ES-I3 (cell line): ENCODE measurements at regions not wholly inside any gene's neighbourhood (a gene's known extent, or its start where the extent isn't known, plus 50 kb on each side); places are given as distances from the start of the nearest gene placed in this dataset.

Experiments used
- H3K36me3 ChIP-seq: 2 replicates; pipeline ENCODE4 v1.6.1; 2013; ENCODE audit warnings: mild to moderate bottlenecking, low read length, control low read depth, moderate library complexity; ENCODE audit not compliant: insufficient read depth
- H3K4me1 ChIP-seq: 2 replicates; pipeline ENCODE4 v1.6.1; 2013; ENCODE audit warnings: mild to moderate bottlenecking, control low read depth, low read length; ENCODE audit not compliant: insufficient read depth
- H3K9ac ChIP-seq: 2 replicates; pipeline ENCODE4 v1.6.1; 2013; ENCODE audit warnings: low read depth, mild to moderate bottlenecking, low read length, moderate library complexity
- H3K9me3 ChIP-seq: 2 replicates; pipeline ENCODE4 v1.6.1; 2013; ENCODE audit warnings: mild to moderate bottlenecking, low read length, moderate library complexity; ENCODE audit not compliant: control insufficient read depth, insufficient read depth

DNA sequence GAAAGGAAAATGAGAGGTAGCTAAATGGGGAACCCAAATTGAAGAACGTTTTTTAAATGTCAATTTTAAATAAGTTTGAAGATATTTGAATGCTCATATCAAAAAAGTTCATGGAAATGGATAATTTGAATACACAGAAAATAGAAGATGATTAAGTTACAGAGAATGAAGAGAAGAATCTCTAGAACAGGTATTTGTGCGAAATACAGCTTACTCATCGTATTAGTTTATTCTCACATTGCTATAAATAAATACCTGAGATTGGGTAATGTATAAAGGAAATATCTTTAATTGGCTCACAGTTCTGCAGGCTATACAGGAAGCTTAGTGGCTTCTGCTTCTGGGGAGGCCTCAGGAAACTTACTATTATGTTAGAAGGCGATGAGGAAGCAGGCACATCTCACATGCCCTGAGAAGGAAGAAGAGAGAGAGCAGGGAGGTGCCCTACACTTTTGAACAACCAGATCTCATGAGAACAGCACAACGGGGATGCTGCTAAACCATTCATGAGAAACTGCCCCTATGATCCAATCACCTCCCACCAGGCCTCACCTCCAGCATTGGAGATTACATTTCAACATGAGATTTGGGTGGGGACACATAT lies 89.7 kb upstream of the DTNA start:
- Histone ChIP-seq H3K9me3 (peaks cover 4% of the 10 kb centered on the region), H3K4me1 (no peaks in the 10 kb centered on the region), H3K9ac (no peak overlapping the region), H3K36me3 (no peaks in the 10 kb centered on the region)

DNA sequence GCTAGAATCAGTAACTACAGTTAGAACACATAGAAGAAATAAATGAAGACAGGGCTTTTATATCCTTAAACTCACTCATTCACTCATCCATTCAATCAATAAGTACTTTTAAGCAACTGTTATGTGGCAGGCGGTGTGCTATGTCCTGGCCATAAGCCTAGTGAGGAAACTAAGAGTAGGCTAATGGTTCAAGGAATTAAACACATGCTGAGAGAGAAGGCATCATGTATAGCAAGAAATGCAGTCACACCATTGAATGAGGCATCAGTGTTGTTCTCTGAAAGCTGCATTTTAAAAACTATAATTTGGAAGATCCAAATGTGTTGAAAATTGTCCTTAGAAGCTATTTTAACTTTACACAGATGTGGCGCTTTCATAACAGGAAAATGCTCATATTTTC lies 86.5 kb upstream of the DTNA start:
- Histone ChIP-seq H3K9me3 (no peaks in the 10 kb centered on the region; the same call in 1 of the 2 replicates), H3K36me3 (no peaks in the 10 kb centered on the region), H3K9ac (no peak overlapping the region), H3K4me1 (no peaks in the 10 kb centered on the region)

DNA sequence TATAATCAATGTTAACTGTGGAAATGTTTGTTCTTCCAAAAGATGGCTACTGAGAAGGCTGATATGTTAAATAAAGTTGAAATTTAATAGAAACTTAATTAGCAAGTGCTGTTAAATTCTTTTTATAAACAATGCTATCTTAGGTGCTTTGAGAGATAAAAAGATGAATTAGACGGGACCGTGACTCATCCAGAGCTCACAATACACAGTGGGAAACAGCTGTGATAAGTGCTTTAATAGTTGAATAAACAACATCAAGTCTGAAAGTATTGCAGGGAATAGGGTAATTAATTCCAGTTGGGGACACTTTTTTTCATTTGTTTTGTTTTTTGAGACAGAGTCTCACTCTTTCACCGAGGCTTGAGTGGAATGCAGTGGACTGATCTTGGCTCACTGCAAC lies 85.5 kb upstream of the DTNA start:
- no peaks in the 10 kb centered on the region; the same call in 1 of the 2 replicates for H3K9me3 ChIP-seq
- no peaks in the 10 kb centered on the region for H3K4me1 ChIP-seq
- H3K36me3 ChIP-seq, result no peaks in the 10 kb centered on the region
- H3K9ac ChIP-seq, result no peak overlapping the region

DNA sequence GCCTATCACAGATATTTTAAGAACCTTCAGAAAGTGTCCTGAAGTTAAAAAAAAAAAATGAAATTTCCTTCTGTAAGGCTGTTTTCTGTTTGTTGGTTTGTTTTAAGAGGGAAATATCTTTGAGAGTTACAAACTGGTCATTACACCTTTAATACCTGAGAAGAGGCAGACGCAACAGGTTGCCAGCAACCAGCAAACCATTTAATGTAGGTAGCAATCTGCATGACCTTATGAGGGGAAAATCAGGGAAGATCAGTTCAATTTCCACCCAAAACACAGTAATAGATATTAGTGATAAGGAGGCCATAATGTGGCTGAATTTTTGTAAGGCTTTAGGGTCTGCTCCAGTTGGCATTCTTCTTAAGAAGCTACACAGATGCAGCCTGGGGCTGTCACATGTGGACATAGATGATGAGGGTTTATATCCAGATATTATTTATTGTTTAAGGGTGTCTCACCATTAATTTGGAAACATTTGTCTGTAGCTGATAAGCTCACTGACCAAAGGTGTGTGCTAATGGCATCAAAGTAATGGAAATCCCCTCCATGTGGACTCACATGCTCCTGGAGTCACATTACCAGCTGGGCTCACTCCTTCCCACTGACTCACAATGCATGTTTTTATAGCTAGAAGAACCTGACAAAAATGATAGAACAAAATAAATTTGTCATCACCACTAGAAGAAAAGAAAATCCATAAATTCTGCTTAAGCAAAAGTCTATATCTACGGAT lies 83.5 kb upstream of the DTNA start:
- H3K9ac ChIP-seq, result no peak overlapping the region
- H3K4me1 ChIP-seq, result no peaks in the 10 kb centered on the region
- H3K36me3 ChIP-seq, result no peaks in the 10 kb centered on the region; the same call in 1 of the 2 replicates
- H3K9me3 ChIP-seq, result no peaks in the 10 kb centered on the region

DNA sequence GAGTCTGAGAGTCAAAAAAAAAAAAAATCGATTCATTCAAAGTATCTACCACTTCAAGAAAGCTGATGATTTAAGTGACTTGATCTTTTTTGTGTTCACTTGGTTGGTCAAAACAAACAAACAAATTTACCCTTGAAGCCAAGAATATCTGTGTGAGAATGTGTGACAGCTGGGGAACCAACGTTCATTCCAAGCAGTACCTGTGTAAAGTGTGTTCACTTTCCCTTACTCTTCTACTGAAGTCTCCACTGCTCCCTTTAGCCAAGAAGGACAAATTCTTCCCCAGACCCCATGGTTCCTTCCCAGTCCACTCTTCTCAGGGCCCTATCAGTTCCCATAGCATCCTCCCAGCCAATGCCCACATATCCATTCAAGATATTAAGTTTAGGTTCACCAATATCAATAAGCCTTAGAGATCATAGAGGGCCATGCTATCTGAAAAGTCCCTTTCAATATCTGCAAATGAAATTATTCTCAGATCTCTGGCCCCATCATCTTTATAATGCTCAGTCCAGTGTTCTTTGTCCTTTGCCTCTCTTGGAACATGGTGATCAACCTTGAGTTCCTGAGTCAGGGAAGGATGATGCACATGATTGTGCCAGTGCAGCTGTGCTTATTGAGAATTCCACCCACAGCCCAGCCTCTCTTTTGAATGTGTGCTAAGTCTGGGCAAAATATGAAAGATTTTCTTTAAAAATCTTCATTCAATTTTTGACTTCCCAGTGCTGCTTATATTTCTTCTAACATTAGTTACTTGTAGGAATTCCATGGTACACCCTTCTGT lies 82.8 kb upstream of the DTNA start:
- no peak overlapping the region for H3K9ac ChIP-seq
- peaks cover 7% of the 10 kb centered on the region for H3K4me1 ChIP-seq
- H3K36me3 ChIP-seq, result no peaks in the 10 kb centered on the region; the same call in 1 of the 2 replicates
- H3K9me3 ChIP-seq, result no peaks in the 10 kb centered on the region

DNA sequence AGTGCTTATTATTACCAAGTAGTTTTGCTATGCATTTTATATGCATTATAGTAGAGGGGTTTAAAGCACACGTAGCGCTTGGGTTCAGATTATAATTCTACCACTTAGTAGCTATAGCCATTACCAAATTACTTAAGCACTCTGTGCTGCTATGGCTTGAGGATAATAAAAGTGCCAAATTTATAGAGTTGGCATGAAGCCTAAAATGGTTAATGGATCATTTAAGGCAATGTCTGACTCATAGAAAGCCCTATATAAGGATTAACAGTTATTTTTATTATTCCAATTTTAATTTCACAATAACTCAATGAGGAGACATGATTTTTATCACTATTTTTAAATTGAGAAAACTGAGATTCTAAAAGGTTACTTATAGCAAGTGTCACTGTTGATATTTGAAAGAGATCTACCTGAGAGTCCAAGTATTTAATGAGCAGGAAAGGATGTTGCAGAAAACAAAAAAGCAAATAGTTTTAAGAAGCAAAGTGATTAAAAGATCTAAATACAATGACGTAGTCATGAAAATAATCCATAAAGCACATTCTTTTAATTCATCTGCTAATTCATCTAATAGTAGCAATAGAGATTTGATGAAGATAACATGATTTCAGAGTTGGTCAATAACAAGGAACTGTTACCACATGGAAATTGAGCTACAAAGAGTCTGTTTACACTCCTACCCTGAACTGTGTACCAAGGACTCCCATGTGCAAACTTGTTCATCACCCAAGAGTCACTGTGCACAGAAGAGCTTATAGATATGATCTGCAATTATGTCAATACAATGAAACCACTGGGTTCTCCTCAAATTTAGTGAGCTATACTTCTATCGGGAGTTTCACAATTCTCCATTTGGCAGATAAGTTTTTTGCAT lies 78.8 kb upstream of the DTNA start:
- no peaks in the 10 kb centered on the region; the same call in 1 of the 2 replicates for H3K36me3 ChIP-seq
- H3K9me3 ChIP-seq, result no peaks in the 10 kb centered on the region
- H3K9ac ChIP-seq, result no peak overlapping the region
- H3K4me1 ChIP-seq, result peaks cover 8% of the 10 kb centered on the region

DNA sequence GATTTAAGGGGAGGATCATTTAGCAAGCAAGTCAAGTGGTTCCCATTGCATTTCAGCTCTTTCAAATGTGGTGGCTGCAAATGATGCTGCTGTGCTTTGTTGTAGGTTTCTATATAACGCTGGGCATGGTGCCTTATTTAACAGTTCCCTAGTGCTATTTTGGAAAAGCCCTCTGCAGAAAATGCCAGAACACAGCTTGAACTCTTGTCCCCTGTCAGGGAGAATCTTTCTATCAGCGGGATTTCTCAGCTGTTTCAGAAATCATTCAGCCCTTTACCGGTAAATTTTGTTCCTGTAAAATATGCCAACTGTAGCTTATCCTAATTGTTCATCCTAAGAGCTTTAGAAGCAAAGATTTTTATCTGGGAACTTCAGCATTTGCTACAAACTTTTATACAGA lies 77.8 kb upstream of the DTNA start:
- no peak overlapping the region; the same call in 1 of the 2 replicates for H3K9ac ChIP-seq
- H3K36me3 ChIP-seq, result no peaks in the 10 kb centered on the region; the same call in 1 of the 2 replicates
- H3K9me3 ChIP-seq, result no peaks in the 10 kb centered on the region
- H3K4me1 ChIP-seq, result peaks cover 11% of the 10 kb centered on the region

DNA sequence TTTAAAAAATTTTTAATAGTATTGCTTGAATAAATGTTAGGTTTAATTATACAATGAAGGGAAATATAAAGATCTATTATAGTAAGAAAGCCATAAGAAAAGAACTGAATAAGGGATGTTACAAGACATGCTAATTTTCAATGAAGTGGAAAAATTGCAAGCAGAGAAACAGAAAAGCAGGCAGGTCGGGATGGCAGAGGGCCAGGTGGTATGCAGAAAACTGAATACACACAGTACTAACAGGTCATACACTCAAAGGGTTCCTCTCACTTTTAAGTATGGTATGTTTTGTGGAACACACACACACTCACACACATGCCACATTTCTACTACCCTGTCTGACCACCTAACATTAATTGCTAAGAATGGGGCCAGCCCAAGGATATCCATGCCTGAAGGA lies 76.7 kb upstream of the DTNA start:
- H3K36me3 ChIP-seq, result no peaks in the 10 kb centered on the region; the same call in 1 of the 2 replicates
- no peak overlapping the region for H3K9ac ChIP-seq
- H3K4me1 ChIP-seq, result peaks cover 11% of the 10 kb centered on the region
- H3K9me3 ChIP-seq, result no peaks in the 10 kb centered on the region

DNA sequence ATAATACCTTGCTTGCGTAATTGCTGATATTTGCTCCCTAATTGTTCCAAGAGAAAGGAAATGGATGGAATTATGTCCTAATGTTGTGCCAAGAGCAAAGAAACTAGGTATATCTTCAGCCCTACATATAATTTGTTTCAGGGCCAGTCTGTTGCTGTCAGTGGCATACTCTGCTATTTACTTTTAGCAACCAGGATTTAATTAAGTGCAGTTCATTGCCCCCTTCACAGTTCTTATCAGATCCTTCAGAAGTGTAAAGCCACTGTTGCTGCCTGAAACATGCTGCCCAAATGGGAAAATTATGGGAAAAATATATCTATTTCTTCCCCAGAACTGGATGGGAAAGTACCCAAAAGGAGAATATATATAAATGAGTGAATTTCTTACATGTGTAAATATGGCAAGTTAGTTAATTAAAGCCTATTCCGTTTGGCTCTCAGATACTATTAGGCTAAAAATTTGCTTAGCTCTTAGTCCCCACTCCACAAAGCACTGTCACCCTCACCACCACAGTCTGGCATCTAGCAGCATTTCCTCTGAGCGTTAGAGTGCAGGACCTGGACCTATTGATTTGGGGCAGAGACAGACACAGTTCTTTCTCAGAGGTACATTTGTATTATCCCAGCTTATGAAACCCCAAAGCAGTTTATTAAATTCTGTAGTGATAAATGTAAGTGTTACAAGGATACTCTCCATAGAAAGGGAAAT lies 72.8 kb upstream of the DTNA start:
- H3K9me3 ChIP-seq, result no peaks in the 10 kb centered on the region
- H3K36me3 ChIP-seq, result no peaks in the 10 kb centered on the region
- H3K4me1 ChIP-seq, result peaks cover 14% of the 10 kb centered on the region
- no peak overlapping the region for H3K9ac ChIP-seq

DNA sequence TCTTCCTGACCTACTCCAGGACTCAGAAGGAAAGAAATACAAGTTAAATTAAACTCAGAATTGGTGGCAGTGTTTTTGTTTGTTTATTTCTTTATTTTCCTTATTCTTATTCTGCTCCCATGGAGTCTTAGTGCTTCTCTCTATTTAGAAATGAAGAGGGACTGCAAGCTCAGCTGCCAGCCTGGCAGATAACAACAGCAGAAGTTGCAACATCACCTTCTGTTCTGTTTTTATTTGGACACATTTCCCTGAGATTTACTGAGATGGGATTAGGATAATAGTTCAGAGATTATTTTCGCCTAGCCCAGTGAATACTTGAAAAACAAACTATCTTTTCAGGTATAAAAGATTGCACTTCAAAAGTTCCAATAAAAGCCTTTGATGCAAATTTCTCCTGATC lies 70.4 kb upstream of the DTNA start:
- Histone ChIP-seq H3K9me3 (no peaks in the 10 kb centered on the region), H3K36me3 (no peaks in the 10 kb centered on the region), H3K4me1 (peaks cover 12% of the 10 kb centered on the region; the same call in 1 of the 2 replicates), H3K9ac (no peak overlapping the region)

DNA sequence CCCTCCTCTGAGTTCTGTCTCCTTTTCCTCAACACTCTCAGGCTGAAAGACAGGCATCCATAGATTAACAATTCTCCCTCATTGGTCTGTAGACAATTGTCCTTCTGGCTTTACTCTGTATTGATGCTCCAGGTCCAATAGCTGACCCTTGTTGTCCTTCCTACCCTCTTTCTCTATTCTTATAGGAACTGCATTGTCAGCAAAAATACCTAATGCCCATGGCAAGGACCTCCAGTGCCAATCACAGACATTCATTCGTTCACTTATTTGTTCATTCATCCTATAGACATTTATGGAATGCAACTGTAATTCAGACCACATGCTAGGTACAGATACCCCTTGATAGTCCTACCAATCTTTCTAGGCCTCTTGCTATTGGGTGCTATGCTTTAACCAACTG lies 69.8 kb upstream of the DTNA start:
- Histone ChIP-seq H3K9me3 (no peaks in the 10 kb centered on the region), H3K9ac (no peak overlapping the region), H3K36me3 (no peaks in the 10 kb centered on the region), H3K4me1 (peaks cover 12% of the 10 kb centered on the region; the same call in 1 of the 2 replicates)

DNA sequence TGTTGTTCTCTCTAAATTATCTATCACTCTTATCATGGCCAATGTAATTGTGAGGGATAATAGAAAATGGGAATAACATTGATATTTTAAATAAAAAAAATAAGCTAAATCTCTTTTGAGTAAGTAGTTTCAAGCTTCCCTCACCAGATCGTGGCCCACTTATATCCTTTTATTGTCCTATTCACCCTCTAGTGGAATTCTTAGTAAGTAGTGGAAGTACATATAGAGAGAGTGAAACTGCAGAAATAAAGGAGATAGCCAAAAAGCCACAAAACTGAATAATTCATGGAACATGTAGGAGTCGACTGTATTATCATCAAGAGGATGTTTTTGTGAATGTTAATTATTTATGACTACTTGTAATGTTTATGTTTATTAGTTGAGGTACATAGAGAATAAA lies 66.1 kb upstream of the DTNA start:
- H3K4me1 ChIP-seq, result peaks cover 9% of the 10 kb centered on the region; the same call in 1 of the 2 replicates
- H3K9ac ChIP-seq, result no peak overlapping the region
- H3K36me3 ChIP-seq, result no peaks in the 10 kb centered on the region
- no peaks in the 10 kb centered on the region for H3K9me3 ChIP-seq

DNA sequence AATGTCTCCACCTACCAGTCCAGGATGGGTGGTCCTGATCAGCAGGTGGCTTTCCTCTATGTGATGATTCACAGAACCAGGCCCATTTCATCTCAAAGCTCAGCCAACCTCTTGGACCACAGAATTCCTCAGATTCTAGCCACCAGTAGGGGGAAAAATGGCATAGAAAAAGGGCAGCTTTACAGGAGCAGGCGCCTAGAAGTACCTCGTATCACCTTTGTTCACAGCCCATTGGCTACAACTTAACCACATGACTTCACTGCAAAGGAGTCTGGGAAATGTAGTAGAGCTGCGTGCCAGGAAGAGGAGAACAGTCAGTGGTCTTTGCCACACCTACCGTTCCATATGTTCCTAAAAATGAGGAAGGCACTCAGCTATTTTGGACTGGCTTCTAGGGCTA lies 62.8 kb upstream of the DTNA start:
- H3K9ac ChIP-seq, result no peak overlapping the region
- H3K9me3 ChIP-seq, result no peaks in the 10 kb centered on the region
- no peaks in the 10 kb centered on the region for H3K36me3 ChIP-seq
- peaks cover 23% of the 10 kb centered on the region for H3K4me1 ChIP-seq
